Vagina (tissue), 2 donors: ENCODE measurements at regions not wholly inside any gene's neighbourhood (a gene's known extent, or its start where the extent isn't known, plus 50 kb on each side); places are given as distances from the start of the nearest gene placed in this dataset.
"Not testable (repeated sequence)": the region's sequence is repeated elsewhere in the genome, so short reads cannot be mapped to it uniquely, and the experiment has no call there.

Experiments
- CTCF ChIP-seq, 3 experiments: fragments of 450-650 bp in 2 of 3; fragments of 200-600 bp in 1 of 3; sonication (generic) in 1 of 3; IDR thresholded peaks; one replicate each; pipeline ENCODE4 v1.5.1; 2017 to 2019; ENCODE audit warnings: antibody characterized with exemption in 3 of 3, mild to moderate bottlenecking in 2 of 3, moderate library complexity in 2 of 3
- POLR2AphosphoS5 ChIP-seq, 2 donors: sonication (generic); formaldehyde crosslinking; IDR thresholded peaks; one replicate each; pipeline ENCODE4 v1.9.0; 2017; ENCODE audit warnings: antibody characterized with exemption in 2 of 2, mild to moderate bottlenecking in 2 of 2, low read depth in 1 of 2; ENCODE audit not compliant: insufficient read depth in 1 of 2

- TF ChIP-seq CTCF (IDR thresholded peaks at IDR 0.05); POLR2AphosphoS5 (IDR thresholded peaks at IDR 0.05; ENCODE audit: insufficient read depth in 1 of 2, low read depth in 1 of 2): not testable (repeated sequence)
These were observed 163.2 kb upstream of the SMARCAD1 start for GRCh38 chr4:94044471-94044870.
